HepG2 (cell line): ENCODE measurements at regions not wholly inside any gene's neighbourhood (a gene's known extent, or its start where the extent isn't known, plus 50 kb on each side); places are given as distances from the start of the nearest gene placed in this dataset.

ENCODE experiments used
- ATAC-seq: fragments of 200-7000 bp; cut with Tn5 transposase; 3 replicates; pipeline ENCODE4 v1.9.1; 2020; ENCODE audit warnings: mild to moderate bottlenecking, moderate library complexity
- BruUV-seq: library from RNA; stranded (reverse); fragments of 400-500 nt; replicated peaks from 2 replicates; lab custom pipeline; 2021; lab: Mats Ljungman, UMichigan
- CTCF ChIA-PET: fragments of 300-600 bp; formaldehyde crosslinking; extraction: SDS; loops from one replicate; lab custom pipeline; 2021; ENCODE audit warnings: low total read pairs, inconsistent platforms, low intra/inter-chr PET ratio; lab: Yijun Ruan, JAX
- POLR2A ChIA-PET: fragments of 350-600 bp; sonication (Branson Sonifier 250); formaldehyde crosslinking; loops from one replicate; lab custom pipeline; 2020; ENCODE audit warnings: antibody characterized with exemption, inconsistent platforms; lab: Yijun Ruan, JAX
- DNase-seq: peaks from one replicate; pipeline ENCODE4 v3.0.0-alpha.2; 2015; ENCODE audit warnings: low spot score
- FAIRE-seq: peaks from 3 replicates; lab custom pipeline; 2011; peaks lifted over from hg19 to GRCh38; lab: Jason Lieb, UNC
- H2AFZ ChIP-seq: one replicate; pipeline ENCODE4 v1.6.1; 2011; ENCODE audit warnings: low read length, inconsistent platforms
- H3K27ac ChIP-seq: fragments of 300-600 bp; 3 replicates; pipeline ENCODE4 v1.8.0; 2011; ENCODE audit warnings: mixed run types, mild to moderate bottlenecking, mixed read lengths, low read length, inconsistent platforms; ENCODE audit not compliant: insufficient read depth; ENCODE audit errors: extremely low read length
- H3K27me3 ChIP-seq, 2 experiments: fragments of 200-600 bp in 1 of 2; 2 replicates in 1 of 2; 3 replicates in 1 of 2; pipeline versions ENCODE4 v1.6.0 to v1.8.0; 2011; ENCODE audit warnings: low read length in 2 of 2, mild to moderate bottlenecking in 2 of 2, moderate library complexity in 2 of 2, inconsistent platforms in 1 of 2; ENCODE audit not compliant: insufficient read depth in 2 of 2, control insufficient read depth in 1 of 2
- H3K36me3 ChIP-seq, 2 experiments: fragments of 200-600 bp in 1 of 2; replicated peaks in 1 of 2; 2 replicates in 1 of 2; 3 replicates in 1 of 2; pipeline versions ENCODE4 v1.5.1 to v1.8.0; 2011; ENCODE audit warnings: low read length in 2 of 2, inconsistent platforms in 1 of 2; ENCODE audit not compliant: insufficient read depth in 2 of 2, control insufficient read depth in 1 of 2
- H3K4me1 ChIP-seq: 2 replicates; pipeline ENCODE4 v1.5.1; 2012; ENCODE audit warnings: low read length, inconsistent platforms; ENCODE audit not compliant: insufficient read depth
- H3K4me2 ChIP-seq: 2 replicates; pipeline ENCODE4 v1.6.0; 2011; ENCODE audit warnings: low read depth, low read length, inconsistent platforms
- H3K4me3 ChIP-seq, 3 experiments: fragments of 200-600 bp in 1 of 3; sonication (generic), shearing (Covaris generic) in 1 of 3; replicated peaks in 1 of 3; 2 replicates each; pipeline ENCODE4 v1.5.1; 2011 to 2016; ENCODE audit warnings: low read length in 3 of 3, inconsistent platforms in 2 of 3, low read depth in 2 of 3, mild to moderate bottlenecking in 2 of 3, control low read depth in 1 of 3, mixed read lengths in 1 of 3; ENCODE audit not compliant: insufficient read depth in 1 of 3
- H3K79me2 ChIP-seq: one replicate; pipeline ENCODE4 v1.6.1; 2011; ENCODE audit warnings: low read length, inconsistent platforms; ENCODE audit not compliant: insufficient read depth
- H3K9ac ChIP-seq: 2 replicates; pipeline ENCODE4 v1.6.0; 2011; ENCODE audit warnings: mild to moderate bottlenecking, low read depth, low read length, inconsistent platforms; ENCODE audit not compliant: insufficient read depth
- H3K9me3 ChIP-seq: 2 replicates; pipeline ENCODE4 v1.5.1; 2012; ENCODE audit warnings: mild to moderate bottlenecking, low read length
- H4K20me1 ChIP-seq: 2 replicates; pipeline ENCODE4 v1.6.0; 2011; ENCODE audit warnings: inconsistent platforms, mild to moderate bottlenecking, low read length, moderate library complexity; ENCODE audit not compliant: insufficient read depth
- CBX1 ChIP-seq: IDR thresholded peaks from one replicate; pipeline ENCODE4 v1.6.1; 2016; ENCODE audit warnings: antibody characterized with exemption, low read depth
- CHD2 ChIP-seq: IDR thresholded peaks from 2 replicates; pipeline ENCODE4 v1.6.1; 2011; ENCODE audit warnings: low read depth, low read length, improper control_type of control experiment
- MIER3 ChIP-seq: IDR thresholded peaks from 2 replicates; pipeline ENCODE4 v1.6.1; 2016; ENCODE audit warnings: missing compliant biosample characterization, borderline replicate concordance
- NCOA5 ChIP-seq: sonication (generic); formaldehyde crosslinking; IDR thresholded peaks from 2 replicates; pipeline ENCODE4 v1.4.0; 2020; ENCODE audit warnings: missing genetic modification reagents
- RAD21 ChIP-seq: fragments of 450-650 bp; formaldehyde crosslinking; IDR thresholded peaks from 2 replicates; pipeline ENCODE4 v1.5.0; 2020; ENCODE audit warnings: mild to moderate bottlenecking
- STAT5B ChIP-seq: sonication (generic); formaldehyde crosslinking; IDR thresholded peaks from 2 replicates; pipeline ENCODE4 v1.4.0; 2020; ENCODE audit warnings: missing genetic modification reagents
- ZMYM3 ChIP-seq: sonication (generic); formaldehyde crosslinking; IDR thresholded peaks from 2 replicates; pipeline ENCODE4 v1.5.1; 2020; ENCODE audit warnings: mild to moderate bottlenecking, missing genetic modification reagents
- ZNF280D ChIP-seq: sonication (generic); formaldehyde crosslinking; IDR thresholded peaks from 2 replicates; pipeline ENCODE4 v1.5.1; 2020; ENCODE audit warnings: mild to moderate bottlenecking, missing genetic modification reagents
- ZNF281 ChIP-seq: sonication (generic); formaldehyde crosslinking; IDR thresholded peaks from 2 replicates; pipeline ENCODE4 v1.4.0; 2020; ENCODE audit warnings: missing genetic modification reagents, borderline replicate concordance
- ZNF598 ChIP-seq: sonication (generic); formaldehyde crosslinking; IDR thresholded peaks from 2 replicates; pipeline ENCODE4 v1.5.1; 2020; ENCODE audit warnings: mild to moderate bottlenecking, missing genetic modification reagents, borderline replicate concordance
- ZSCAN25 ChIP-seq: sonication (generic); formaldehyde crosslinking; IDR thresholded peaks from 2 replicates; pipeline ENCODE4 v1.8.0; 2022; ENCODE audit warnings: mild to moderate bottlenecking, missing genetic modification reagents
- WGBS: methylation state at CpG from one replicate; pipeline ENCODE4 v1.1.6; 2017; ENCODE audit warnings: low lambda C conversion rate; 5-methylcytosine and 5-hydroxymethylcytosine counted together
- in situ Hi-C: cut with HindIII; loops from 2 replicates; pipeline ENCODE4 v1.10.0; 2017; ENCODE audit warnings: low pct_unique_long_range_greater_than_20kb; ENCODE audit not compliant: extremely low pct_ligation_motif_present
- intact Hi-C: fragments of 100-400 bp; cut with micrococcal nuclease; formaldehyde crosslinking; loops from one replicate; pipeline ENCODE4 v1.10.0; 2022; ENCODE audit not compliant: unreplicated experiment

GRCh38 chr2:224252631-224253030, 149.3 kb downstream of the FAM124B start:
- TF ChIP-seq ZMYM3 (CRISPR knock-in tag): no peak
- no peak for TF ChIP-seq ZSCAN25 (CRISPR knock-in tag)
- no peak for TF ChIP-seq CHD2
- TF ChIP-seq NCOA5 (CRISPR knock-in tag): no peak
- no peak for TF ChIP-seq STAT5B (CRISPR knock-in tag)
- TF ChIP-seq CBX1: no peak
- no peak for TF ChIP-seq MIER3 (CRISPR knock-in tag)
- no peak for TF ChIP-seq ZNF598 (CRISPR knock-in tag)
- TF ChIP-seq, all 625 proteins: peak for 0
- Histone ChIP-seq H3K27ac (no peak overlapping the region), H3K79me2 (no peaks in the 10 kb centered on the region), H2AFZ (no peak overlapping the region), H3K4me3 (no peak overlapping the region), H3K9me3 (no peaks in the 10 kb centered on the region), H4K20me1 (no peaks in the 10 kb centered on the region), H3K36me3 (no peaks in the 10 kb centered on the region), H3K4me1 (no peaks in the 10 kb centered on the region), H3K27me3 (no peaks in the 10 kb centered on the region), H3K4me2 (no peak overlapping the region), H3K9ac (no peak overlapping the region)
- DNase-seq: no peak
- ChIA-PET CTCF (no interaction called here), POLR2A (no interaction called here)
- no peak for ATAC-seq
- intact Hi-C loops: no loop called here
- no peak for FAIRE-seq
- in situ Hi-C loops: no loop called here
- no TSS peak for BruUV-seq

GRCh38 chr2:224248944-224249371, 152.9 kb downstream of the FAM124B start:
- ChIA-PET CTCF (no interaction called here), POLR2A (no interaction called here)
- no peak overlapping the region for H3K4me3 ChIP-seq
- intact Hi-C loops: no loop called here
- TF ChIP-seq ZNF281 (CRISPR knock-in tag) (no peak), ZNF280D (CRISPR knock-in tag) (no peak), RAD21 (CRISPR knock-in tag) (no peak)
- H4K20me1 ChIP-seq: no peaks in the 10 kb centered on the region
- no peak overlapping the region for H3K9ac ChIP-seq
- H3K9me3 ChIP-seq: no peaks in the 10 kb centered on the region
- H2AFZ ChIP-seq: no peak overlapping the region
- ATAC-seq (no peak), FAIRE-seq (no peak), DNase-seq (no peak)
- BruUV-seq: no TSS peak
- H3K79me2 ChIP-seq: no peaks in the 10 kb centered on the region
- no peaks in the 10 kb centered on the region for H3K4me1 ChIP-seq
- 58% methylated on average over 1 of the region's 1 CpG for WGBS
- H3K27ac ChIP-seq: no peak overlapping the region
- in situ Hi-C loops: no loop called here
- H3K36me3 ChIP-seq: no peaks in the 10 kb centered on the region
- H3K27me3 ChIP-seq: no peaks in the 10 kb centered on the region
- no peak overlapping the region for H3K4me2 ChIP-seq
